GM12872 (cell line): ENCODE measurements at regions not wholly inside any gene's neighbourhood (a gene's known extent, or its start where the extent isn't known, plus 50 kb on each side); places are given as distances from the start of the nearest gene placed in this dataset.

Experiments used
- CTCF ChIP-seq: IDR thresholded peaks from 3 replicates; pipeline ENCODE4 v1.5.1; 2011; ENCODE audit warnings: low read depth, mild to moderate bottlenecking, low read length, moderate library complexity; ENCODE audit not compliant: insufficient read depth

GRCh38 chr4:66062044-66062443, 391.8 kb upstream of the EPHA5 start:
- TF ChIP-seq CTCF, result no peak

- TF ChIP-seq CTCF, result no peak
Observed at GRCh38 chr4:66059556-66059955, 389.3 kb upstream of the EPHA5 start.

- no peak for TF ChIP-seq CTCF
Observed at GRCh38 chr4:66059136-66059535, 388.8 kb upstream of the EPHA5 start.

GRCh38 chr4:66055999-66056398, 385.7 kb upstream of the EPHA5 start:
- TF ChIP-seq CTCF, result no peak

DNA sequence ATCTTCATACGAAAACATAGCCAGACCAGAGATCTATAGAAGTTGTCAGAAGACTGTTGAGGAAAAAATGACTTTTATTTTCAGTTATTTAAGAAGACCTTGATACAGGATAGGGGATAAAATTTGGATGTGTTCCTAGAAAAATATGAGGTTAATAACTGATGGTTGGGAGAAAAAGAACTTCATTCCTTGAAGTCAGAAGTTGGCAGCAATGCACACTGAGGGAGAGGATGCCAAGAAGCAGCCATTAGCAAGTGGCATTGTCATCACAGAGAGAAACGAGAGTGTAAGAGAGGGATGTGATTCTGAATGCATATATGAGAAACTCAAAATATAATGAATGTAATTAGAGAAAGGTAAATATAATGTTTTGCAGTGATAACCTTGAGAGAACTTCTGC, 382.1 kb upstream of the EPHA5 start:
- TF ChIP-seq CTCF, result no peak

GRCh38 chr4:66048861-66049260, 378.6 kb upstream of the EPHA5 start:
- no peak for TF ChIP-seq CTCF

GRCh38 chr4:66045913-66046312, 375.6 kb upstream of the EPHA5 start:
- no peak for TF ChIP-seq CTCF

DNA sequence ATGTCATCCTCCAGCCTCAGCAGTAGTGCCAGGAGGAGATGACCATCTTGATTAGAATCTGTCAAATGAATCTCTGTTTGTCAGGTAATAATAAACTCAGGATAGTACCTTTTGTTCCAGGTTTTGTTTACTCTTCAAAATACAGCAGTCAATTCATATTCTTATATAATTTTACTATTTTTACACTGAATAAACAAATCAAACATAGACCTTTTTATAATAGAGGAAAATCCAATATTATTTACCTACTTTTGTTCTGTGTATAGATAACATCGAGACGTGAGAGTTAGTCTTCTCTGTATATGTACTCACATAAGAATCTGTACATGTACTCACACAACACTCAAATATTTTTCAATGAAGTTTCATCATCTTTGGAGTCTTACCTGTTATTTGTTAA, 365.4 kb upstream of the EPHA5 start:
- no peak for TF ChIP-seq CTCF
